ENCODE measurements at regions not wholly inside any gene's neighbourhood (a gene's known extent, or its start where the extent isn't known, plus 50 kb on each side); places are given as distances from the start of the nearest gene placed in this dataset.
A peak's percentile ranks its signal among the peaks of the same experiment; 100 is the strongest.

DNA sequence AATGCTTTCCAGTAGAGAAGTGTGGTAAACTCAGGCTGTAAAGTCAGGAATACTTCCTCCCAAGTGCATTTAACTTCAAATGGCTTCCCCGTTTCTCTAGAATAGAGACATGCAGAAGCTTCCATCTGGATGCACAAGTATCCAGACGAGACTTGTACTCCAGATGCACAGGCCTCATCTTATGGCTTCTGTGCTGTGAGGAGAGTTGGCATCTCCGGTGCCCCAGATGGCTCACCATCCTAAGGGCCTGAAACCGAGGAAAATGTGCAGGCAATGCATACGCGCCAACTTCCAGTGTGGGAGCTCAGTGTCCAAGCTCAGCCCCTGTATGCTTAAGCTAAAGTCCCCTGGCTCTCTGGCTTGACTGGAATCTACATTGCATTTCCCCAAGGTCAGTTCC is 184.0 kb upstream of the TBL1X start:
- Histone ChIP-seq H3K9me3 (no peaks in the 10 kb centered on the region), H3K36me3 (no peaks in the 10 kb centered on the region), H3K27me3 (no peaks in the 10 kb centered on the region), H3K27ac (no peak overlapping the region), H3K4me1 (no peaks in the 10 kb centered on the region), H3K4me3 (no peak overlapping the region)
- TF ChIP-seq POLR2A (IDR thresholded peaks at IDR 0.05) (no peak), CTCF (IDR thresholded peaks at IDR 0.05) (no peak)
- DNase-seq = no peak

DNA sequence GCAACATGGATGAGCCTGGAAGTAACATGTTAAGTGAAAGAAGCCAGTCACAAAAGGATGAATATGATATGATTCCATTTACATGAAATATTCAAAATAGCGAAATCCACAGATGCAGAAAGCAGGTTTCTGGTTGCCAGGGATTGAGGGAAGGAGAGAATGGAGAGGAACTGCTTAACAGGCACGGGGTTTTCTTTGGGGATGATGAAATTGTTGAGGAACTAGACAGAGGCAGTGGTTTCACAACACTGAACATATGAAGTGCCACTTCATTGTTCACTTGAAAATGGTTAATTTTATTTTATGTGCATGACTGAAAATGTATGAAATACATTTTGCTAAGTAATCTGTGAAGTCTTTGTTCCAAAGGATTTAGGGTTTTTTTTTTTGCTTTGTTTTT is 182.5 kb upstream of the TBL1X start:
- no peaks in the 10 kb centered on the region for H3K9me3 ChIP-seq
- TF ChIP-seq CTCF (IDR thresholded peaks at IDR 0.05) = no peak
- no peak for TF ChIP-seq POLR2A (IDR thresholded peaks at IDR 0.05)
- no peaks in the 10 kb centered on the region for H3K36me3 ChIP-seq
- H3K4me3 ChIP-seq = no peak overlapping the region
- H3K4me1 ChIP-seq = no peaks in the 10 kb centered on the region
- DNase-seq = no peak
- H3K27me3 ChIP-seq = no peaks in the 10 kb centered on the region
- no peak overlapping the region for H3K27ac ChIP-seq

- no peak for DNase-seq
- H3K36me3 ChIP-seq = no peaks in the 10 kb centered on the region
These were observed 179.5 kb upstream of the TBL1X start for GRCh38 chrX:9285342-9285771.

GRCh38 chrX:9286234-9286633 is 178.6 kb upstream of the TBL1X start:
- no peak for DNase-seq
- Histone ChIP-seq H3K4me3 (no peak overlapping the region), H3K9me3 (no peaks in the 10 kb centered on the region), H3K27ac (no peak overlapping the region), H3K4me1 (no peaks in the 10 kb centered on the region), H3K27me3 (no peaks in the 10 kb centered on the region), H3K36me3 (no peaks in the 10 kb centered on the region)
- TF ChIP-seq POLR2A (IDR thresholded peaks at IDR 0.05) (no peak), CTCF (IDR thresholded peaks at IDR 0.05) (no peak)

More at GRCh38 chrX:9285342-9285771, 179.5 kb upstream of the TBL1X start:
- Histone ChIP-seq H3K27ac (no peak overlapping the region), H3K4me1 (no peaks in the 10 kb centered on the region), H3K9me3 (no peaks in the 10 kb centered on the region), H3K4me3 (no peak overlapping the region), H3K27me3 (no peaks in the 10 kb centered on the region)
- TF ChIP-seq POLR2A (IDR thresholded peaks at IDR 0.05) (no peak), CTCF (IDR thresholded peaks at IDR 0.05) (no peak)

DNA sequence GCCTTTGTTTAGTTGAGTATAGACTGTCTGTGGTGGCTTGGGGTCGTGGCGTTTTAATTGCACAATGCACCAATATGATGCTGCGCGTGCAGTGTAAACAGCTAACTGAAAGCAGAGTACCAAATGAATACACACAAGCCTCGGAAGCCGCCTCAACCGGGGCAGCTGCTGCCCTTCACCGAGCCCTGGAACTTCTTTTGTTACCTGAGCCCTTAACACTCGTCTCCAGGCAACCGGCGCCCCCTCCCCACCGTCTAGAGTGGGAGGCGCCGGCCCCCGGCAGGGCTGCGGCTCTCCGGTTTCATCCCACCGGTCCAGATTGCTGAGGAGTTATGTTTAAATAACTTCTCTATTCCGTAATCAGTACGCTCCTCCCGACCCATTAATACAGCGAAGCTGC is 173.2 kb upstream of the TBL1X start:
- TF ChIP-seq CTCF (IDR thresholded peaks at IDR 0.05) (no peak), POLR2A (IDR thresholded peaks at IDR 0.05) (no peak)
- H3K36me3 ChIP-seq = no peaks in the 10 kb centered on the region
- no peaks in the 10 kb centered on the region for H3K9me3 ChIP-seq
- H3K4me3 ChIP-seq = peak overlapping the region in 1 of 4 donors; percentile 29
- no peaks in the 10 kb centered on the region for H3K27me3 ChIP-seq
- H3K4me1 ChIP-seq = no peaks in the 10 kb centered on the region
- no peak overlapping the region for H3K27ac ChIP-seq
- no peak for DNase-seq

DNA sequence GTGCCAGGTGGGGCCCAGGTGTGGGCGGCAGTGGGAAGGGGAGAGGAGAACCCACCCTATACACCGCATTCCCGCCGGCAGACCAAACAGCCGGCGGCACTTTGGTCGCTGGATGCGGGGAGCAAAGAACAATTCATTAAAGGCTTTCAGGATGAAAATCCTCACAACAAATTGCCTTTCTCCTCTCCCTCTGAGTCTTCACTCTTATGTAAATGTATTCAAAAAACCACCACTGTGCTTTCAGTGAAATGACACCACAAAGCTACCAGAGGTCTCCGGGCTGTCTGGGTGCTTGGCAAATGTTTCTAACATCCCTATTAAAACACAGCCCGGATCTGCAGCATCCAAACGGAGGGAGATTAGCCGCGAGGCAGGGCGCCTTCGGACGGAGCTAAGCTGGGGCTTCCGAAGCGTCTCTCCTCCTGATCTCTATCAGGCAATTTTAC is 171.8 kb upstream of the TBL1X start:
- Histone ChIP-seq H3K27me3 (no peaks in the 10 kb centered on the region), H3K4me1 (no peaks in the 10 kb centered on the region), H3K36me3 (no peaks in the 10 kb centered on the region), H3K9me3 (no peaks in the 10 kb centered on the region), H3K27ac (no peak overlapping the region), H3K4me3 (no peak overlapping the region)
- TF ChIP-seq CTCF (IDR thresholded peaks at IDR 0.05) (no peak), POLR2A (IDR thresholded peaks at IDR 0.05) (no peak)
- DNase-seq = no peak
